Endometrium (tissue), 2 donors: ENCODE measurements at regions not wholly inside any gene's neighbourhood (a gene's known extent, or its start where the extent isn't known, plus 50 kb on each side); places are given as distances from the start of the nearest gene placed in this dataset.
"Not testable (repeated sequence)": the region's sequence is repeated elsewhere in the genome, so short reads cannot be mapped to it uniquely, and the experiment has no call there.

Experiments
- FAIRE-seq: peaks from 2 replicates; lab custom pipeline; 2012; peaks lifted over from hg19 to GRCh38; lab: Jason Lieb, UNC
- donor health status: control.
- donor health status: control.

DNA sequence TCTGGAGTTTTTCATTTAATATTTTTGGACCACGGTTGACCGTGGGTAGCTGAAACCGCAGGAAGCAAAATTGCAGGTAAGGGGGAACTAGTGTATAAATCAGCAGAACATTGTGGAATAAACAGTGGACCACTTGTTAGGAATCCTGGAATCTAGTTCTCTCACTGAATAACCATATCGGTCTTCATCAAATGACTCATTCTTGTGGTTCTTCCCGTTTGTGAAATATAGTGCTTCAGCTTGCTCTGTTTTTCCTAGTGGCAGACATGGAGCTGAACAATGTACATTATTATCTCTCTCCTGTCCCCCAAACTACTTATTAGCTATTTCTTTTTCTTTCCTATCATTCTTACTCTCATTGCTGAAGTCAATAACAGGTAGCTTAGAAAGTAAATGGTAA, 61.9 kb downstream of the HSPA13 start:
- FAIRE-seq = no peak

- no peak for FAIRE-seq
Observed at GRCh38 chr21:14319805-14320204, 63.1 kb downstream of the HSPA13 start.

DNA sequence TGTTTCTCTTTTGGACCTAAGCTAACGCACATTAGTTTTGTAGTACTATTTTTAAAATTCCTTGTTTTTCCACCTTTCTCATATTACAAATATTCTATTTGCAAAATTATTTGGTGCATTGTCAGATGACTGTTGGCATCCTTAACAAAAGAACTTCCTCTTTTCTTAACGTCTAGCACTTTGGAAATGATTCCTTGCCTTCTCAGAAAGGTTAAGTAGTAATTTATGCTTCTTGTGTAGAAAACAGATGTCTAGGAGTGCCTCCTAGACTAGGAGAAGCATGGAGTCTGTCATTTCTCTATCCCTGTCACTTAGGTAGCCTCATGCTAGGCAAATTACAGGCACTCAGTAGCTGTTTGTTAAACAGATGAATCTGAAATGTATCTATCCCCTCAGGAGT, 64.4 kb downstream of the HSPA13 start:
- FAIRE-seq = no peak

GRCh38 chr21:14317507-14317906, 65.4 kb downstream of the HSPA13 start:
- no peak for FAIRE-seq

GRCh38 chr21:14313300-14313699, 69.6 kb downstream of the HSPA13 start:
- no peak for FAIRE-seq

GRCh38 chr21:14312871-14313270, 70.1 kb downstream of the HSPA13 start:
- FAIRE-seq = no peak

DNA sequence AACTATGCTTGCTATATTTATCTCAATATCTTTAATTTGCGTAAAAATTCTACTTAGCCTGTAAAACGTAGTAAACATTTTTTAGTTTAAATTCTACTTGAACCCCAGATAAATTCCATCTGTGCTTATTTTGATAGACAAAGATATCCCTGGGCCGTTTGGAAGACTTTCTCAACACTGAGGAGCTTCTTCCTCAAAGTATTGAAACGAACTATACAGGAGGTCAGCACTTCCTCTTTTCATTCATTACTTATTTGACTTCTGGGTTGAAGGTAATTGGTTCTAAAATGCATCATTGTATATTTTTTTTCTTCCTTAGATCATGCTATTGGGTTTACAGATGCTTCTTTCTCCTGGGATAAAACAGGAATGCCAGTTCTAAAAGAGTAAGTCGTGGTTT, 74.7 kb downstream of the HSPA13 start:
- no peak for FAIRE-seq

- peak; percentile 77 for FAIRE-seq
Observed at GRCh38 chr21:14306126-14306907, 76.6 kb downstream of the HSPA13 start.

- FAIRE-seq = no peak
Observed at GRCh38 chr21:14303731-14304488, 79.0 kb downstream of the HSPA13 start.

DNA sequence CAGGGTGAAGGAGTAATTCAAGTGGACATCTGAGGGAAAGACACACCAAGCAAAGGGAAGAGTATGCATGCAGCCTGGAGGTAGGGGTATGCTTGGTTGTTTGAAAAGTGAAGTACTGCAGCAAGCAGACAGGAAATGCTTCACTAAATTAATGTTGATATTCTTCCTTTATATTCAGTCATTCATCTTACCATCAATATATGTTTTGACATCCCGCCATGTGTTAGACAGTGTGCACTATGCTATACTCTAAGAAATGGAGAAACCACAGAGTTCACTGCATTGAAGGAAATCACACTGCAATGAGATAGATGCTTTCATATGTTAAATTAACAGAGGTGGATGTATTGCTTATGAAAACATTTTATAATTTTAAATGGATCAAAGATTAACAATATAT, 82.9 kb downstream of the HSPA13 start:
- FAIRE-seq = no peak

DNA sequence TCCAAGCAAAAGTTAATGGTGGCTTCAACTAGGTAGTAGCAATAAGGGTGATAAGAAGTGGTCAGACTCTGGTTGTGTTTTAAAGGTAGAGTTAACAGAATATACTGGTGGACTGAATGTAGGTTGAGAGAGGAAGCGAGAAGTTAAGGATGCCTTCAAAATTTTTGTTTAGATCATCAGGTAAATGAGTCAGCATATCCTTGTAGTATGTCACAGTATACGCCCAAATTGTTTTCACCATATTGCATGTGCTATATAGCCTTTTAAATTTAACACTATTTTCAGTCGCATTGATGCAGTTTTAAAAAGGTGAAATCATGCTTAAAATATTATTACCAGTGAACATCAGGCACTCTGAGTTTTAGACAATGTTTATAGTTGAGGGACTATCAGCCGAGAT, 74.6 kb downstream of the RBM11 start:
- no peak for FAIRE-seq

DNA sequence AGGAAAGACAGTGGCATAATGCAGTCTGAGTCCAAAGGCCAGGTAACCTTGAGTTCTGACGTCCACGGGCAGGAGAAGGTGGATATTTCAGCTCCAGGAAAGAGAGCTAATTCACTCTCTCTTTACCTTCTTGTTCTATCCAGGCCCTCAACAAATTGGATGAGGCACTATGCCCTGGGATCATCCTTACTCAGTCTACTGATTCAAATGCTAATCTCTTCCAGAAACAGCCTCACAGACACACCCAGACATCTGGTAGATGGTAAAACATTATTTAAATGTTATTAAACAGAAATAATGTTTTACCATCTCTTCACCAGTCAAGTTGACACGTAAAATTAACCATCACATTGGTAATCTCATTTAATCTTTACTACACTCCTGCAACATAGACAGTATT, 73.0 kb downstream of the RBM11 start:
- no peak for FAIRE-seq

DNA sequence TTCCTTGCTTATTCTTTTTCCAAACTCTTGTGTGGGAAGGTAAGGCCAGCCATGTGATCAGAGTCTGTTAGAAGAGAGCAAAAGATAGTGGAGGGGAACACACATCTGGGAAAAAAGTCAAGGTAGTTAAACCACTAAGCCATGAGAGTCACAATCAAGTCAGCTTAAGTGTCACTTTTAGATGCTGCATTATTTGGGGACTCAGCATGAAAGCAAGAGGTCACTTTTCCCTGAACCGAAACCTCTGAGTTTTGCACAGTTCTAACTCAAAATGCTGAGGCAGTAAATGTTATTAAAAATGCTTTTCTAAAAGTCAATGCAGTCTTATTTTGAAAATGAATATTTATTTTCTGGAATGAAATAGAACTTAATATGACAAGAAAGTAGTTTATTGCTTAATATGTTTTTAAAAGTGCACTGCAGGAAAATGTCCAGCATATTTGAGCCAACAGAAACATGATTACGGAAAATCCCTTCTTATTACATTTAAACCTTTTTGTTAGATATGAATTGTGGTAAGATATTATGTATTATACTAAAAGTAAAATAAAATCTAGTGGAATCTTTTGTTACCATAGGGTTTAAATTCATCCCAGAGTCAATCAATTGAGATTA, 69.3 kb downstream of the RBM11 start:
- no peak for FAIRE-seq

GRCh38 chr21:14284481-14284880, 68.5 kb downstream of the RBM11 start:
- FAIRE-seq = no peak

DNA sequence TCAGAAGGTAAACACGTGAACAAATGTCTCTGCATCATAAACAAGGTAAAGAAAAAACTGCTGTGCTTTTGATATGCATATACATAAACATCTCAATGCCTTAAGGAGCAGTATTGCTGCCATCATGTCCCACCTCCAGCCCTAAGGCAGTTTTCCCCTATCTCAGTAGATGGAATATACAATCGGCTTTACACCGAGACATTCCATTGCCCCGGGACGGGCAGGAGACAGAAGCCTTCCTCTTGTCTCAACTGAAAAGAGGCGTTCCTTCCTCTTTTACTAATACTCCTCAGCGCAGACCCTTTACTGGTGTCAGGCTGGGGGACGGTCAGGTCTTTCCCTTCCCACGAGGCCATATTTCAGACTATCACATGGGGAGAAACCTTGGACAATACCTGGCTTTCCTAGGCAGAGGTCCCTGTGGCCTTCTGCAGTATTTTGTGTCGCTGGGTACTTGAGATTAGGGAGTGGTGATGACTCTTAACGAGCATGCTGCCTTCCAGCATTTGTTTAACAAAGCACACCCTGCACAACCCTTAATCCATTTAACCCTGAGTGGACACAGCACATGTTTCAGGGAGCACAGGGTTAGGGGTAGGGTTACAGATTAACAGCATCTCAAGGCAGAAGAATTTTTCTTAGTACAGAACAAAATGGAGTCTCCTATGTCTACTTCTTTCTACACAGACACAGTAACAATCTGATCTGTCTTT, 65.4 kb downstream of the RBM11 start:
- FAIRE-seq = not testable (repeated sequence)
